Adrenal gland (tissue), 9 donors: ENCODE measurements at regions not wholly inside any gene's neighbourhood (a gene's known extent, or its start where the extent isn't known, plus 50 kb on each side); places are given as distances from the start of the nearest gene placed in this dataset.

Source experiments
- DNase-seq, 7 donors: peaks; one replicate each; pipeline ENCODE4 v3.0.0-alpha.2; 2019 to 2020
- H3K27ac ChIP-seq, 5 donors: fragments of 200-600 bp; sonication (generic) in 4 of 5; 1 replicate in 3 of 5; 2 replicates in 2 of 5; pipeline versions ENCODE4 v1.5.1 to v1.8.0; 2016 to 2020; ENCODE audit warnings: mild to moderate bottlenecking in 1 of 5
- H3K27me3 ChIP-seq: fragments of 200-600 bp; 2 replicates; pipeline ENCODE4 v1.8.0; 2021
- H3K36me3 ChIP-seq, 2 donors: fragments of 200-600 bp; replicated peaks in 1 of 2; 1 replicate in 1 of 2; 2 replicates in 1 of 2; pipeline versions ENCODE4 v1.5.1 to v1.8.0; 2018 to 2022
- H3K4me1 ChIP-seq, 2 donors: fragments of 200-600 bp; replicated peaks in 1 of 2; 1 replicate in 1 of 2; 2 replicates in 1 of 2; pipeline versions ENCODE4 v1.5.1 to v1.8.0; 2018 to 2021
- H3K4me3 ChIP-seq, 4 donors: fragments of 200-600 bp; sonication (generic) in 3 of 4; one replicate each; pipeline ENCODE4 v1.5.1; 2016 to 2018
- H3K9me3 ChIP-seq, 3 donors: fragments of 200-600 bp; sonication (generic) in 1 of 3; replicated peaks in 1 of 3; 1 replicate in 2 of 3; 2 replicates in 1 of 3; pipeline versions ENCODE4 v1.5.1 to v1.8.0; 2016 to 2021
- POLR2A ChIP-seq, 2 donors: fragments of 450-650 bp; IDR thresholded peaks; one replicate each; pipeline ENCODE4 v1.6.1; 2017; ENCODE audit warnings: antibody characterized with exemption in 2 of 2, mild to moderate bottlenecking in 2 of 2, moderate library complexity in 1 of 2
- WGBS, 4 donors: extraction: QIAGEN DNeasy Blood & Tissue Kit in 2 of 4; methylation state at CpG; one replicate each; pipeline versions ENCODE4 v1.1.5 to v1.1.7; 2013 to 2017; 5-methylcytosine and 5-hydroxymethylcytosine counted together
- intact Hi-C, 2 donors: fragments of 100-400 bp; cut with DNase I; formaldehyde crosslinking; loops; one replicate each; pipeline versions ENCODE4 v1.14.1 to v1.15.0; 2022 to 2023
- TF ChIP-seq, protein P1 (sequence below), 6 experiments: fragments of 450-650 bp in 4 of 6; fragments of 200-600 bp in 2 of 6; sonication (generic) in 1 of 6; IDR thresholded peaks; 1 replicate in 5 of 6; 2 replicates in 1 of 6; pipeline versions ENCODE4 v1.5.1 to v1.8.0; 2016 to 2021; ENCODE audit warnings: antibody characterized with exemption in 6 of 6, mild to moderate bottlenecking in 2 of 6, moderate library complexity in 1 of 6
- donor health status: healthy with polysubstance abuse.
- donor health status: Bipolar disorder and iron deficiency.
- donor health status: DM: yes; HTN: yes; CAD: no.
- donor health status: DM: no; HTN: no; CAD: no.
- donor health status: DM: no; HTN: no; CAD: no.

DNA sequence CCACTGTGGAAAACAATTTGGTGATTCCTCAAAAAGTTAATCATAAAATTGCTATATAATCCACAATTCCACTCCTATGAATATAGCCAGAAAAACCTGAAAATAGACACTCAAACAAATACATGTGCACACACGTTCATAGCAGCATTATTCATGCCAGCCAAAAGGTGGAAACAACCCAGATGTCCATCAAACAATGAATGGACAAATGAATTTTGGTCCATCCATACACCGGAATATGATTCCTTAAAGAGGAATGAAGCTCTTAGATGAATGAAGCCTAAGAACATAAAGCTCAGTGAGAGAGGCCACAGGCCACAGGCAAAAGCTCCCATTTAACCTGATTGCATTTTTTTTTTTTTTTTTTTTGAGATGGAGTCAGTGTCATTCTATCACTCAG lies 114.6 kb upstream of the TNRC6C start:
- H3K4me1 ChIP-seq, result no peaks in the 10 kb centered on the region
- H3K27ac ChIP-seq, result no peak overlapping the region
- intact Hi-C loops, result no loop called here
- 54 to 73% (median 64%) methylated on average over 2 of the region's 2 CpGs for WGBS, 4 donors
- no peak for TF ChIP-seq POLR2A (IDR thresholded peaks at IDR 0.05)
- TF ChIP-seq, protein P1, sequence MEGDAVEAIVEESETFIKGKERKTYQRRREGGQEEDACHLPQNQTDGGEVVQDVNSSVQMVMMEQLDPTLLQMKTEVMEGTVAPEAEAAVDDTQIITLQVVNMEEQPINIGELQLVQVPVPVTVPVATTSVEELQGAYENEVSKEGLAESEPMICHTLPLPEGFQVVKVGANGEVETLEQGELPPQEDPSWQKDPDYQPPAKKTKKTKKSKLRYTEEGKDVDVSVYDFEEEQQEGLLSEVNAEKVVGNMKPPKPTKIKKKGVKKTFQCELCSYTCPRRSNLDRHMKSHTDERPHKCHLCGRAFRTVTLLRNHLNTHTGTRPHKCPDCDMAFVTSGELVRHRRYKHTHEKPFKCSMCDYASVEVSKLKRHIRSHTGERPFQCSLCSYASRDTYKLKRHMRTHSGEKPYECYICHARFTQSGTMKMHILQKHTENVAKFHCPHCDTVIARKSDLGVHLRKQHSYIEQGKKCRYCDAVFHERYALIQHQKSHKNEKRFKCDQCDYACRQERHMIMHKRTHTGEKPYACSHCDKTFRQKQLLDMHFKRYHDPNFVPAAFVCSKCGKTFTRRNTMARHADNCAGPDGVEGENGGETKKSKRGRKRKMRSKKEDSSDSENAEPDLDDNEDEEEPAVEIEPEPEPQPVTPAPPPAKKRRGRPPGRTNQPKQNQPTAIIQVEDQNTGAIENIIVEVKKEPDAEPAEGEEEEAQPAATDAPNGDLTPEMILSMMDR (IDR thresholded peaks at IDR 0.05), result no peak
- no peak overlapping the region for H3K4me3 ChIP-seq
- H3K27me3 ChIP-seq, result no peaks in the 10 kb centered on the region
- H3K36me3 ChIP-seq, result no peaks in the 10 kb centered on the region
- DNase-seq, result no peak
- no peaks in the 10 kb centered on the region for H3K9me3 ChIP-seq

DNA sequence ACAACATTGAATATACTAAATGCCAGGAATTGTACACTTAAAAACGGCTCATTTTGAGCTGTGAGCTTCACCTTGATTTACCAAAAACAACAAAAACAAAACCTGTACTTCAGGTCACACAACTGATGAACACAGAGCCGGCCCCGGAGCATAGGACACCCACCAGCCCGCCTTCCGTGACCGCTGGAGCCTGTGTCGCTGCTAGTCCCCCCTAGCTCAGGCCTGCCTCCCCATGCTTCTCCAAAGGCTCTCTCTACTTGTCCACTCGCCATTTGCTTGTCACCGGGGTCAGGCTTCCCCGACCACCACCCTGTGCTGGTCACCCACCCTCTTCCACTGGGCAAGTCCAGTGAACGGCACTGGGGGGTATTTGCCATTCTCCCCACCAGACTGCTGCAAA lies 113.8 kb upstream of the TNRC6C start:
- Histone ChIP-seq H3K27me3 (no peaks in the 10 kb centered on the region), H3K4me1 (no peaks in the 10 kb centered on the region), H3K4me3 (no peak overlapping the region), H3K27ac (no peak overlapping the region), H3K36me3 (no peaks in the 10 kb centered on the region), H3K9me3 (no peaks in the 10 kb centered on the region)
- TF ChIP-seq, protein P1 (IDR thresholded peaks at IDR 0.05), result no peak
- no peak for TF ChIP-seq POLR2A (IDR thresholded peaks at IDR 0.05)
- 83 to 92% (median 89%) methylated on average over 11 of the region's 11 CpGs for WGBS, 4 donors
- intact Hi-C loops, result no loop called here
- DNase-seq, result no peak

DNA sequence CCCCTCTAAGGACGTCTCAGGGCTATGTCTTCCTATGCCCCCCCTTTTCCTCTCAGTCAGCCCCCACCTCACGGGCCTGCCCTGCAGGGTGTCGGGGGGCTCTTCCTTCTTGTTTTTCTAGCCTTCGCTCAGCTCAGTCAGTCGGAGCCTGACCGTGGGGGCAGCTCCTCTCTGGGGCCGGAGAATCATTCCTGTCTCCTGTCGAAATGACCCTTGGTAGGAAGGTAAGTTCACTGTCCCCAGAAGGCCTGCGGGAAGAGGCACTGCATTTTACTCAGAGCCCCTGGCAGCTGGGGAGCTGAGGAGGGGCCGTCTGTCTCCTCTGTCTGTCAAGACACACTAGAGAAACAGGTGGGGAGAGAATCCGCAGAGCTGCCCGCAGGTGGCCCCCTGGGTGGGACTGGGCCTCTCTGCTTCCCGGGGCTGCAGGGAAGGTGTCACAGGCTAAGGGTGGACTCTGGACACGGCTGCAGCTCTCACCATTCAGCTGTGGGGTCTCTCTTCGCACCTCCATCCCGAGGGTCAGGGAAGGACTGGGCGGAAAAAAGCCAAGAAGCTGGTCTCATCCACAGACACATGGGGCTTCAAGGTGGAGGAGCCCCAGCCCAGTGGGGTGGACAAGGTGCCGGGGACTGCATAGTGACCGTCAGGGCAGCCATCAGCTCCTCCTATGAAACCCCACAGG lies 112.8 kb upstream of the TNRC6C start:
- Histone ChIP-seq H3K36me3 (no peaks in the 10 kb centered on the region), H3K4me3 (no peak overlapping the region), H3K27me3 (no peaks in the 10 kb centered on the region), H3K9me3 (no peaks in the 10 kb centered on the region), H3K4me1 (no peaks in the 10 kb centered on the region), H3K27ac (no peak overlapping the region)
- 72 to 84% (median 78%) methylated on average over 5 to 19 of the region's 19 CpGs for WGBS, 4 donors
- intact Hi-C loops, result no loop called here
- TF ChIP-seq, protein P1 (IDR thresholded peaks at IDR 0.05), result no peak
- TF ChIP-seq POLR2A (IDR thresholded peaks at IDR 0.05), result no peak
- no peak for DNase-seq

DNA sequence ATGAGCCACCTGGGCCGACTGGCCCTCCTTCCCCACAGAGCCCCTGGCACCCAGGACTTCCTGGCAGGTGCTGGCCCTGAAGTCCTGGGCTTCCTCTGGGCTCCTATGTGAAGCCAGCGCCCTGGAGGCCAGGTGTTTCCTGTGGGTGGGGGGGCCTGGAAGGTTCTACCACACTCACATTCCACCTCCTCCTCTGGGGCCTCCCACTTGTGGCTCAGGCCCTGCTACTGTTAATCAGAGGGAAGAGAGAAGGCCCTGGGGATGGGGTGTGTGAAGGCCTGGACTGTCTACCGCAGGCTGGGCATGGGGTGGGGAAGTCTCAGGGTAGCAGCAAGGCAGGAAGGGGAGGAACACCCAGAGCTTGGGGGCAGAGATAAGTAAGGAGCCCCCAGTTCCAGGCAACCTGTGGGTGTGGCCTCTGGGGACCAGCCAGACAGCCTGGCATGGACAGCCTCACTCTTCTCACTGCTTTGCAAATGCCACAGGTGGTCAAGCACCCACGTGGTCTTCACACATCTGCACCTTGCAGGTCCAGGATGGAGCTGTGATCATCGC lies 111.9 kb upstream of the TNRC6C start:
- H3K9me3 ChIP-seq, result no peaks in the 10 kb centered on the region
- H3K4me1 ChIP-seq, result no peaks in the 10 kb centered on the region
- no peak overlapping the region for H3K27ac ChIP-seq
- intact Hi-C loops, result no loop called here
- H3K27me3 ChIP-seq, result no peaks in the 10 kb centered on the region
- DNase-seq, result no peak
- H3K36me3 ChIP-seq, result no peaks in the 10 kb centered on the region
- TF ChIP-seq, protein P1 (IDR thresholded peaks at IDR 0.05), result no peak
- no peak overlapping the region for H3K4me3 ChIP-seq
- WGBS, 4 donors, result 61 to 86% (median 78%) methylated on average over 4 to 5 of the region's 5 CpGs
